AG10803 (cell line): ENCODE measurements at regions not wholly inside any gene's neighbourhood (a gene's known extent, or its start where the extent isn't known, plus 50 kb on each side); places are given as distances from the start of the nearest gene placed in this dataset.
A peak's percentile ranks its signal among the peaks of the same experiment; 100 is the strongest.

Experiments used
- DNase-seq: peaks from one replicate; pipeline ENCODE4 v3.0.0; 2010; ENCODE audit warnings: low read depth
- H3K4me3 ChIP-seq: 2 replicates; pipeline ENCODE4 v1.5.1; 2011; ENCODE audit warnings: mild to moderate bottlenecking, low read length, control low read depth
- TF ChIP-seq, protein P1 (sequence below): conservative IDR thresholded peaks from 2 replicates; pipeline ENCODE4 v1.5.1; 2011; ENCODE audit warnings: mild to moderate bottlenecking, low read length, control low read depth, inconsistent platforms

- no peak overlapping the region for H3K4me3 ChIP-seq
- peak; percentile 2 for DNase-seq
- TF ChIP-seq, protein P1, sequence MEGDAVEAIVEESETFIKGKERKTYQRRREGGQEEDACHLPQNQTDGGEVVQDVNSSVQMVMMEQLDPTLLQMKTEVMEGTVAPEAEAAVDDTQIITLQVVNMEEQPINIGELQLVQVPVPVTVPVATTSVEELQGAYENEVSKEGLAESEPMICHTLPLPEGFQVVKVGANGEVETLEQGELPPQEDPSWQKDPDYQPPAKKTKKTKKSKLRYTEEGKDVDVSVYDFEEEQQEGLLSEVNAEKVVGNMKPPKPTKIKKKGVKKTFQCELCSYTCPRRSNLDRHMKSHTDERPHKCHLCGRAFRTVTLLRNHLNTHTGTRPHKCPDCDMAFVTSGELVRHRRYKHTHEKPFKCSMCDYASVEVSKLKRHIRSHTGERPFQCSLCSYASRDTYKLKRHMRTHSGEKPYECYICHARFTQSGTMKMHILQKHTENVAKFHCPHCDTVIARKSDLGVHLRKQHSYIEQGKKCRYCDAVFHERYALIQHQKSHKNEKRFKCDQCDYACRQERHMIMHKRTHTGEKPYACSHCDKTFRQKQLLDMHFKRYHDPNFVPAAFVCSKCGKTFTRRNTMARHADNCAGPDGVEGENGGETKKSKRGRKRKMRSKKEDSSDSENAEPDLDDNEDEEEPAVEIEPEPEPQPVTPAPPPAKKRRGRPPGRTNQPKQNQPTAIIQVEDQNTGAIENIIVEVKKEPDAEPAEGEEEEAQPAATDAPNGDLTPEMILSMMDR: no peak
Measured at GRCh38 chr13:83940742-83941141, 58.5 kb upstream of the SLITRK1 start.

- DNase-seq: no peak
- TF ChIP-seq, protein P1: no peak
Measured at GRCh38 chr13:83937579-83937978, 55.3 kb upstream of the SLITRK1 start.

GRCh38 chr13:83935566-83935965 is 53.3 kb upstream of the SLITRK1 start:
- TF ChIP-seq, protein P1: no peak
- no peak for DNase-seq
- no peak overlapping the region for H3K4me3 ChIP-seq

More at GRCh38 chr13:83937579-83937978, 55.3 kb upstream of the SLITRK1 start:
- no peak overlapping the region for H3K4me3 ChIP-seq
